IPS DF 4.7 (cell line): ENCODE measurements at regions not wholly inside any gene's neighbourhood (a gene's known extent, or its start where the extent isn't known, plus 50 kb on each side); places are given as distances from the start of the nearest gene placed in this dataset.

Source experiments
- DNase-seq: peaks from one replicate; pipeline ENCODE4 v3.0.0-alpha.2; 2013; ENCODE audit warnings: low spot score; ENCODE audit errors: extremely low read depth

DNA sequence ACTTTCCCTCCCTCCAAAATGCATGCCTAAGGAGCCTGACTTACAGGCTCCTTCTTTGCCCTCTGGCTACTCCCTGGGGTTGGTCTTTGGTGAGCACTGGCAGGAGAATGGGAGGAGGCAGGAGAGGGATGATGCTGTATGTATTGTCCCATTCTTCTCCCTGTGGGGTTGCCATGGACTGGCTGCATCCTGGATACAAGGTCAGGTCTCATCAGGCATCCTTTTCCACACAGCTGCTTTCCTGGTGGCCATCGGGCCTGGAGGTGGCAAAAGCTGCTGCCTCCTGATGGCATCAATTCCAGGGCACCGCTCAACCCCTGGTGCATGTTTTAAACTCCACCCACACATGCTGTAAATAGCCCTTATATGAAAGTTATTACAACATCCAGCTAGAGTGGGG, 257.2 kb downstream of the ETS1 start:
- DNase-seq, result no peak

DNA sequence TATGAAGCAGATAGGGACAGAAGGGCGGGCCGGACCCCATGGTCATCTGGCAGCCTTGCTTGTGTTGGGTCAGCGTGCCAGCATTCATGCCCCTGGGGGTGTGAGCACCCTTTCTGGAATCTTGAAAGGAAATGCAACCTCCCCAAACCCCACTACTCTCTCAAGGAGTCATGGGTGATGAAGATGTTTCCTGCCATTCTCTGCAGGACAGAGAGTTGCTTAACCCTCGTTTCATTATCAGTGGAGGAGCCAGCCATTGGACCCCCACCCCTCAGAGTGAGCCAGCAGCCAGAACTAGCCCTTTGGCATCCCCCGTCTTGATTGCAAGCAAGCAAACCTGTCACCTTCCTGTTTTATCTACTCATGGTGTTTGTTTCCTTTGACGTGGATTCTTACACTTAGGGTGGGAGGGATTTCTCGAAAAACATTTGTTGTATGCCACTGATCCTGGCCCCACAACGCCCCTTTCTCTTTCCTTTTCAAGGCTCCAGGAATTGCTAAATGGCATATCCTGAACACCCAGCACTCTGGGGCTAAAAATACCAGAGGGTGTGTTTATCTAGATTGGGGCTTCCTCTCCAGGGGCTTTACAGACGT, 258.3 kb downstream of the ETS1 start:
- no peak for DNase-seq

DNA sequence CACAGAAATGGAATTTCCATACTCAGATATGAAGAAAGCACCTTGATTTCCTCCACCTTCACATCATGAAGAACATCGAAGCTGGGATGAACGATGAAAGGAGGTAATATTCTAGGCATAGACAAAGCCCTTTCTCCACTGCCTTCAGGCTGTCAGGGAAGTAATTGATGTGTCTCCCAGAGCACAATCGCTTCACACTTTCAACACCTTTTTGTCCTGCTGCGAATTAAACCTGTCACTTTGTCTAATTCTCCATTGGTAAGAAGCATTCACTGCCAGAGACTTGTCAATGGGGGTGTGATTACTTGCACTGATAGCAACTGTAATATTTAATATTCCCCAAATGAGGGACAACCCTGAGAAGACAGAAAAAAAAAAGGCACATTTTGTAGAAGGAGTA, 260.1 kb downstream of the ETS1 start:
- no peak for DNase-seq

DNA sequence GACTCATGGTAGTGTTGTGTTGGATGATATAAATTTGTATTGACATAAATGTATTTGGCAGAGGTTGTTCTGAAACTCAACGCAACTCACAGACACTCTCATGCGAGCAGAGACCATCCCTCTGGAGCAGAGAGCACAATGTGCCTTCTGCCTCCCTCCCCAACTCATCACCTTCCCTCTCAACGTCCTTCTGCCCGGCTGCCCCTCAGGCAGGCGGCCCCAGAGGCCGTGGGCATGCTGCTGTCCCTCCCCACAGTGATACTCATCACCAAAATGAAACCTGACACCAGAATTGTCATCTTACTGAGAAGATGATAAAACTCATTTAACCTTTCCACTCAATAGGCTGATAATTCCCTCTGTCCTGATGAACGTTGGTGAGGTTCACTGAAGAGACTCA, 260.6 kb downstream of the ETS1 start:
- DNase-seq, result no peak

DNA sequence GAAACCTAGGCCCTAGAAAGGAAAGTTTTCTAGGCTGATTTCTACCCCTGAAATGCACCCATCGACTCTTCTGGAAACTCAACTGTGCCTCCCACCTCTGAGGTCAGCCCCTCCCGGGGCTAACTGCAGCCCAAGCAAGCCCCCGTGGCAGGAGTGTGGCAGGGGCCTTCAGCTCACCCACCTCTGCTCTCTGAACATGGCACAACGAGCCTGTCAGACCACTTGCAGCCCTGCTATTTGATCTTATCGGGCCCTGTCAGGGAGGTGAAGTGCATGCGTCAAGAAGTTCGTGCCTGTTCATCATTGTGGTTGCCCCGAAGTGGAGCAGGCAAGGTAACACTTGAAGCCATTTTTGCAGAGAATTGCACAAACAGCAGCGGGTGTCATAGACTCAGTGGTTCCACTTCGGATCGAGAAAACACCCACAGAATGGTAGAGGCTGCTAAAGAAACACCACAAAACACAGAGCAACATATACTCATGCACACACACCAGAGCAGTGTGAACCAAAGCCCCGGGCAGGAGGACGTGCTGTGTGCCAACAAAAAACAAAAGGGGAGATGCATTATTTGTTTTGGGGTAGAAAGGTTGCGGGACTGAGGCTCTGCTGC, 262.7 kb downstream of the ETS1 start:
- no peak for DNase-seq

DNA sequence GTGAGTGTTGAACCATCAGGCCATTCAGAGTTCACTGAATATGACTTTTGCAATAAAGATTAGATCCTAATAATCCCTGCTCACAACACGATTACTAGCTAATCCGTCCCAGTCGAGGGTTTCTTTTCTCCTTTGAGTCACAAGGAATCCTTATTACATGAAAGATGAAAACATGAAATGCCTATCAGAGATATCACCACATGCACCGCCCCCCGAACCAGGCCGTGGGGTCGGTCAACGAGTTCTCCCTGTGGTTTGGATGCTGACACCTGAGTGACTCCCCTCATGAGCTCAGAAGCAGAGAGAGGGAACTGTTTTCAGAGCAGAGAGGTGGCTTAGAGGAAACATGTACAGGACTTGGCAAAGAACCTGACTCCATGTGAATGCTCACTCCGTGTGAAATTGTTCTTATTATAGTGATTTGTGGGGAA, 263.3 kb downstream of the ETS1 start:
- DNase-seq, result no peak

GRCh38 chr11:128323381-128323780, 264.0 kb downstream of the ETS1 start:
- DNase-seq, result no peak

DNA sequence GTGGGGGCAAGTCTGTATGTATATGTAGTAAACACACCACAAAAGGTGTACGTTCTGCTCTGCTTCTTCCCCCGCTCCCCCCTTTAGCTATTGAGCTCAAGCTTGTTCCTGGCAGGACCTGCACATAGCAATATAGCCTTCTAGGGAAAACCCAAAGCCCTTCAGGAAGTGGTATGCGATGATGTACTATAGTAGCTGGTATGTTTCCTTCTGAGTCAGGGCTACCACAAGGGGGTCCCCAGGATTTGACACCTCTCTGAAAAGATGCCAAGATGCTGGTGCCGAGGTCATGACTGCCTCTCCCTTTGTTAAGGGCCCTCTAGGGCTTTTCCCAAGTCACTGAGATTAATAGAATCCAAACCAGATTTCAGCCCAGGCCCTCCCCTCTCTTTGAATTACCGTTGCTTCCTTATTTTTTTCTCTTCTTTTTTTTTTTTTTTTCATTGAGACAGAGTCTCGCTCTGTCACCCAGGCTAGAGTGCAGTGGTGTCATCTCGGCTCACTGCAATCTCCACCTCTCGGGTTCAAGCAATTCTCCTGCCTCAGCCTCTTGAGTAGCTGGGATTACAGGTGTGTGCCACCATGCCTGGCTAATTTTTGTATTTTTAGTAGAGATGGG, 268.4 kb downstream of the ETS1 start:
- DNase-seq, result no peak

DNA sequence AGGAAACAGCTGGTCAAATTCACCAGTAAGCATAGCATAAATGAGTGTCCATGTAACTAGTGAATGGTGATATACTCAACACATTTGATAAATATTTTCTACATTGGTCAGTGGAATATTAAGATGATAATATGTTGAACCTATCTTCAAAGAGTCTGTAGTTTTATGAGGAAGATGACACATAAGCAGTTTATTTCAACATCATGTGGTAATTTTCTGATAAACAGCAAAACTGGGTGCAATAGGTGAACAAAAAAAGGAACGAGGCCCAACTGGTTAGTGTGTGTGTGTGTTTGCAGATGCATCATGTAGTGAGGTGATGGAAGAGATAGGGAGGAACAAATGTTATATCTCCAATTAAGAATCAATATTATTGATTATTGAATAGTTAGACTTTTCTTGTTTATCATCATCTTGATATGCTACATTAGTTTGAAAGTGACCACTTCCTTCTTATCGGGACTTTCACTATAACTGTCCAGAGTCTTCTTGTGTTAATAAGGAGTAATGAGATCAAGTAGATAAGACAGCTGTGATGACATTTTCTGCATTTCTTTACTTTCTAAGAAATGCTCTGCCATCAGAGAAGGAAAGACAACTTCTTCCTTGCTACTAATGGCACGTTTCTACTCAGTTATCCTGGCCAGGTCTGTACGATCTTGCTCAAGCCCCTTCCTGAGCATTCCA, 270.7 kb downstream of the ETS1 start:
- DNase-seq, result no peak

DNA sequence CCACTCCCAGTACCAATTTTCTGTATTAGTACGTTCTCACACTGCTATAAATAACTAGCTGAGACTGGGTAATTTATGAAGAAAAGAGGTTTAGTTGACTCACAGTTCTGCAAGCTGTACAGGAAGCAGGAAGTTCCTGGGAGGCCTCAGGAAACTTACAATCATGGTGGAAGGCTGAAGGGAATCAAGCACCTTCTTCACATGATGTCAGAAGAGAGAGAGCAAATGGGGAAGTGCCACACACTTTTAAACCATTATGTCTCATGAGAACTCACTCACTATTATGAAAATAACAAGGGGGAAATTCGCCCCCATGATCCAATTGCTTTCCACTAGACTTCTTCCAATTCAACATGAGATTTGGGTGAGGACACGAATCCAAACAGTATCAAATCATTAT, 271.4 kb downstream of the ETS1 start:
- DNase-seq, result no peak

GRCh38 chr11:128313931-128314330, 273.4 kb downstream of the ETS1 start:
- no peak for DNase-seq

DNA sequence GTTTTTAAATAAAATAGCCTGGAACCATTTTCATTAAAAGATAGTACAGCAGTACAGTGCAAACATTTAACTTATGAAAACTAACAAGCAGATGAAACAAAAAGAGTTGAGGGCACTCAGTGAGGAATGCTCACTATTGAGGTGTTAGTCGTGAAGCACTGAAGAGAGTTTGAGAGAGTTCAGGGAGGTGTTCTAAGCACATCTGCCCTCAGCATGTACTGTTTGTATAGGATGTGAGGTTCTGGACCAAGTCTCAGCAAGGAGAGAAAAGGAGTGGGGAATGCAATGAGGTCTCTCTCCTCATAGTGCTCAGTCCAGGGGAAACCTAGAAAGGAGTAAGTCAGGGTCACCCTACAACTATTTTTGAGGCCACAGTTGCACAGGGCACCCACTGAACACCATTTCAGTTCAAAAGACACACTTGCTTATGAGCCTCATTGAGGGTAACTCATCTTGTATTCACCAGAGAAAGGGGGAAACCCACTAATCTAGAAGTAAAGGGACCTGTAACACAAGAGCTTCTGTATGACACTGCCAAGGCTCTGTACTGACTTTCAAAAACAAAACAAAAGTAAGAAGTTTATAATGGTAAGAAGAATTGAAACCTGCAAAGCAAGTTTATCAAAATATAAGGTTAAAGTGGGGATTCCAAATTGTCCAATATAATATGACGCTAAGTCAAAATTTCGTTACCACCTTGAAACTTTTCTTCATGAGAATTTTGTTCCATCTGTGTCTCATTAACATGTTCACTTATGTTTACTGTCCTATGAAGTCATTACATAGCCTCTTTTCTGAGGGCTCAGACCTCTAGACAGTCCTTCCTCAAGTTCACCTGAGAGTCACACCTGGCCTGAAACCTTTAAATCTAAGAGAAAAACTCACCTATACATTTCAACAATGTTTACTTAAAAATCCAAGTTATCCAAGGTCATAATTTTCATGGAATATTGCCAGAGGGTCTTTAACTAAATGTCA, 275.3 kb downstream of the ETS1 start:
- no peak for DNase-seq

GRCh38 chr11:128310676-128311445, 276.5 kb downstream of the ETS1 start:
- DNase-seq, result no peak

GRCh38 chr11:128310005-128310404, 277.4 kb downstream of the ETS1 start:
- DNase-seq, result no peak

- no peak for DNase-seq
Measured at GRCh38 chr11:128308794-128309193, 278.6 kb downstream of the ETS1 start.

- no peak for DNase-seq
Measured at GRCh38 chr11:128305588-128305987, 281.8 kb downstream of the ETS1 start.

DNA sequence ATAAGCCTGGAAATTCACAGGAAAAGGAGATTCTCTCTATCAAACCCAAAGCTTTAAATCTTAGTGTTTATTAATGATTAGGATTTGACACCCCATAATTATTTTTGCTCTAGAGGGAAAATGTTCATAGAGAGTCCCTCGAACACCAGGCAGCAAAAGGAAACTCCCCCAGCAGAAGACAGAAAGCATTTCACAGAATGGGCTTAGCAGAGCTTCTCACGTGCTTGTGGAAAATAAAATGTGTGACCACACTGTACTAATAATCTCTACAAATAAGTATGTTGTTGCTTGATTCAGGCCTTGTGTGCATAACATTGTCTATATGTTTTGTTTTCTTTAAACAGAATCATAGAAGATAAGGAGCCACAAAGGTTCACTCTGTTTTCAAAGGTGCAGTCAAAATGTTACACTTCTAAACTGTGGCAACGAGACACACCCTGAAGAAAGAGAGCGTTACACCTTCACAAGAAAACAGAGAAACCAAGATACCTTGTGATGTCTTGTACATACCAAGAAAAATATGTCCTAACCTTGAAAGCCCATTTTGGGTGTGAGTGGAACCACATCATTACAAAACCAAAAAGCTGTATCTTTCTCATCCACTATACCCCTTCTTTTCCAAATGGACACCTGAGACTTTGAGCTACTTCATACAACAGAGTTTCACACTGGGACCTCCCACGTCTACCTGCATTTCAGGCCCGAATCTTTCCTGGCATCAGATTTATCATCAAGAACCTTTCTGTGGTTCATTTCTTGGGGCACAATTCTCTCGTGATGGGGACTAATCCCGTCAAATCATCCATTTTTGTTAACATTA, 282.5 kb downstream of the ETS1 start:
- no peak for DNase-seq

- no peak for DNase-seq
Measured at GRCh38 chr11:128304116-128304515, 283.2 kb downstream of the ETS1 start.

- no peak for DNase-seq
Measured at GRCh38 chr11:128303383-128303782, 284.0 kb downstream of the ETS1 start.
